Germinal center (tissue), 1 donor: ENCODE measurements at regions not wholly inside any gene's neighbourhood (a gene's known extent, or its start where the extent isn't known, plus 50 kb on each side); places are given as distances from the start of the nearest gene placed in this dataset.

Experiments used
- DNase-seq: peaks from one replicate; pipeline ENCODE4 v3.0.0; 2012; ENCODE audit warnings: mixed read lengths, low spot score

- DNase-seq: no peak
Measured at GRCh38 chr4:13126976-13127910, 356.9 kb downstream of the RAB28 start.

DNA sequence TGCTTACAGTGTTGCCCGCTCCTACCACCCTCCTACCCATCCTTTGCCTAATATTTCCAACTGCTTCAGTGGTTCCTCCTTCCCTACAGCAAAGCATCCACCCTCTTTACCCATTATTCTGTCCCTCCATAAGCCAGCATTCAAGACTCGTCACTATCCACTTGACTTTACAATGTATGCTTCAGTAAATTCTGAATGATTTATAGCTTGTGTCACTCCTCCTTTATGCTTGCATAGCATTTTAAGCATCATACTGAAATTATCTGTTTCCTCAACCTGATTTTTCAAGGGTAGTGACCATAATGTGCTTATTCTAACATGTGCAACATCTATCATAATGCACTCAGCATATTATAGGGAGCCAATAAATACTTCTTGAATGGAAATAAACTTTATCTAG is 365.5 kb downstream of the RAB28 start:
- no peak for DNase-seq

DNA sequence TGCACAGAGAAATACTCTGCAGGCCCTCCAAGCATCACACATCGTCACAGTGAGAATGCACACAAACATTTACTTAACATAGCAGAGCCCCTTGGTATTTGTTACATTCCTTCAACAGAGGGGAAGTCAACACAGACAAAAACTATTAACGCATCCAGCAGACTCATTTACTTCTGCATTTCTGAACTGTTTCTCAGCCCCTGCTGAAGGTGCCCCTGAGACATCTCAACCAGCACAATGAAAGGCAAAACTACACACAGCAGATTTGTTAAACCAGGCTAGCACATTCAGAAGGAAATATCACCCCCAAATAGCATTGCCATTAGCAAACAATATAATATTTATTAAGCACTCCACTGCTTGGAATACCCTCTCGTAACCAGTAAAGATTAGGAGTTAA is 367.0 kb downstream of the RAB28 start:
- no peak for DNase-seq

- no peak for DNase-seq
Measured at GRCh38 chr4:13112030-13112429, 372.1 kb downstream of the RAB28 start.

DNA sequence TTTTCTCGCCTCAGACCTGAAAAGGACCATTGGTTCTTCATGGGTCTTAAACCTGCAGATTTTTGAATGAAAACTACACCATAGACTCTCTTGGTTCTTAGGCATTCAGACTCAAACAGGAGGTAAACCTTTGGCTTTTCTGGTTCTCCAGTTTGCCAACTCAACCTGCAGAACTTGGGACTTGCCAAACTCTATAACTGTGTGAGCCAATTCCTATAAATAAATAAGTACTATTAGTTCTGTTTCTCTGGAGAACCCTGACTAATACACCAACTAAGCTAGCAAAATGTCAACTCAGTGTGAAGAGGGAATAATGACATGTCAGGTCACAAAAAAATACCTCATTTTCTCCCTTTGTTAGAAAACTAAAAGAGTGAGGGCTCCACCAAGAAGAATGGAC is 374.6 kb downstream of the RAB28 start:
- DNase-seq: no peak

- no peak for DNase-seq
Measured at GRCh38 chr4:13108096-13108495, 376.0 kb downstream of the RAB28 start.

- DNase-seq: no peak
Measured at GRCh38 chr4:13103382-13104015, 380.6 kb downstream of the RAB28 start.

DNA sequence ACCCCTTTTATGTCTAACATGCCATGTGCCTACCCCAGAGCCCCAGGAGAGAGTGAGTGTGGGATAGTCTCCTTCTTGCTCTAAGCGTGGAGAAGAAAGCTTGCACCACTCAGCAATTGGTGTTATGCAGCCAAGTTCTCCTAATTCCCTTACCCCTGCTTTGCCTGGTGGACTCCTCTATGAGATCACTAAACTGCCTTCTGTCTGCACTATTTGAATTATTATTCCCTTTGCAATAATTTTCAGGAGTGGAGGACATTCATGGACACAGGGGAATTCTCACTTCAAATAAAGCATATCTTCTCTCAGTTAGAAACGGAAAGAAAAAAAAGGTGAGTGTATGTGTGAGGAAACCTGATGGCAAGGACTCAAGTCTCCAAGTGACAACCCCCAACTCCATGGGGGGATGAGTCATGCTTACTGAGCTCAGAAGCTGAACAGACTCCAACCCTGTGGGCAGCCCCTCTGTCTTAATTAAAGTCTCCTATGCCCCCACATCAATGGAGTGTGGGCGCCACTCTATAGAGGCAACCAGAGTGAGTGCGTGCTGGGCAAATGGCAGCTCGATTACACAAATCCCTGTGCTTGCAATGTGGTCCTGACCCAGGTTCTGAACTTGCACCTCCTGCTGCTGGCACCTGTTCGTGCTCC is 381.9 kb downstream of the RAB28 start:
- no peak for DNase-seq

DNA sequence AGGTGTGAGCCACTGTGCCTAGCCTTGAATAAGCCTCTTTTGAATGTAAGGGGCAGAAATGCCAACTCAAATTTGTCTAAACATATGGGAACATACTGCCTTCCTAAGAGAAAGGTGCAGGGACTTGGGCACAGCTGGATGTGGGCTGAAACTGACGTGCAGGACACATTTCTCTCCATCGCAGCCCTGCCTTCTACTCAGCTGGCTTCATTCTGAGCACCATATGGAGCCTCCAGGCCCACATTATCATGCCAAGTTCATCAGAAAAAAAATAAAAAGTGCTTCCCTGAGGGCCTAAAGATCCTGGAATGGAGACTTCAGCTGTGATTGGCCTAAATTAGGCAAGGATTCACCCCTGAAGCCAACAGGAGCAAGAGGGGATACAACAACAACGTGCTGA is 386.2 kb downstream of the RAB28 start:
- DNase-seq: no peak

DNA sequence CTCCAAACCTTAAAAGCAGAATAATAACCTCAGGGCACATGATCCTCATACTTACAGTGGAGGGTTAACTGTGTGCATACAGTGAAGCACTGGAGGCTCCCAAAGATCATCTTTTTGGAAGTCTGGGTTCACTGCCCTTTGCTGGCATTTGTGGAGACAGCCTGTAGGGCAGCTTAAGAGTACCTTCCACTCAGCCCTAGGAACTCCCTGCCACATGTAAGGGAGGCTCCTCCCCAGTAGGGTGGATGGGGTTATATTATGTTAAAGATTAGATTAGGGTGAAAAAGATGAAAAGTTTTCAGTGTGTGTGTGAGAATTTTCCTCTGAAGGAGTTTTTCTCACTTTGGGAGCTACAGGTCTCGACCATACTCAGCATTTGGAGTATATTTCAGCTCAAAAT is 388.4 kb downstream of the RAB28 start:
- no peak for DNase-seq

GRCh38 chr4:13093170-13093569 is 391.0 kb downstream of the RAB28 start:
- no peak for DNase-seq

- no peak for DNase-seq
Measured at GRCh38 chr4:13092702-13093101, 391.4 kb downstream of the RAB28 start.

DNA sequence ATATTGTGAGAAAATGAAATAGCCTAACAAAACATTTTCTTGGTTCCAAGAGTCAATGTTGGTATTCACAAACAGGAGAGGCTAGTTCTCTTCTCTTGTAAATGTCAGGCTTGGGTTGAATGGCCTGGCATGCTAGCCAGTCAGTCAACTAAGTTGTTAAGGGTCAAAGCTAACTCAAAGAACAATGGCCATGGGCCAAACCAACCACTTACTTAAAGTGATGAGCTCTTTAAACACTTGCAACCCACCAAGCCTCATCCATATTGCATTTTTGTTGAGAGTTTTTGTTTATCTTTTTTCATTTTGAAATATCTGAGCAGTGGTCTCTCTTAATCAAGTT is 394.5 kb downstream of the RAB28 start:
- no peak for DNase-seq

GRCh38 chr4:13088726-13089658 is 395.1 kb downstream of the RAB28 start:
- no peak for DNase-seq

DNA sequence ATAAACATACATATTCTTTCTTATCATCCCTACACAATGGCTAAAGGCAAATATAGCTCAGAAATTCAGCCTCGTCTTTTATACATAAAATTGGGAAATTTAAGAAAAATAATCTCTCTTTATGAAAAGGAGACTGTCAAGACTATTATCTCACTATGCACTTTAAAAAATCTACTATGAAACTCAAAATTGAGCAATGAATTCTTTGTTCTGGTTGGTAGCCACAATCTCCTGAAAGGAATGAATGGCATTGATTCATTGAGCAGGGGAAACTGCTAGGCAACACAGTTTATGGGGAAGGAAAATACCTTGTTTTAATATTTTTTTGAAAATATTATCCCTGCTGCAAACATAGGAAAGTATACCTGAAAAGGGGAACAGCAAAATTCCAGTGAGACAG is 397.1 kb downstream of the RAB28 start:
- DNase-seq: no peak

GRCh38 chr4:13084210-13084609 is 399.9 kb downstream of the RAB28 start:
- DNase-seq: no peak

- no peak for DNase-seq
Measured at GRCh38 chr4:13081830-13082229, 402.3 kb downstream of the RAB28 start.

GRCh38 chr4:13067077-13067476 is 417.1 kb downstream of the RAB28 start:
- no peak for DNase-seq

- no peak for DNase-seq
Measured at GRCh38 chr4:13059019-13059418, 425.1 kb downstream of the RAB28 start.

- DNase-seq: no peak
Measured at GRCh38 chr4:13056630-13057189, 427.4 kb downstream of the RAB28 start.

- no peak for DNase-seq
Measured at GRCh38 chr4:13054420-13054970, 429.6 kb downstream of the RAB28 start.
